ENCODE measurements at regions not wholly inside any gene's neighbourhood (a gene's known extent, or its start where the extent isn't known, plus 50 kb on each side); places are given as distances from the start of the nearest gene placed in this dataset.

- CTCF ChIA-PET = interaction anchor here (0.9 kb wide), 1 partner anchor 37 kb away, joined by 3 read pairs; no protein-coding TSS in a partner anchor
- intact Hi-C loops (cut with micrococcal nuclease) = no loop called here
- BruUV-seq (replicated peaks) = no TSS peak
These were observed 84.4 kb upstream of the CCDC150 start for GRCh38 chr2:196555161-196555560.

GRCh38 chr2:196555726-196556125 is 83.8 kb upstream of the CCDC150 start:
- Mint-ChIP-seq H3K9me3 (ENCODE audit: unreplicated experiment) (no peaks in the 10 kb centered on the region), H3K27me3 (ENCODE audit: insufficient read depth, unreplicated experiment) (no peaks in the 10 kb centered on the region), H3K36me3 (ENCODE audit: insufficient read depth, unreplicated experiment) (no peaks in the 10 kb centered on the region), H3K4me3 (ENCODE audit: unreplicated experiment) (no peak overlapping the region), H3K27ac (ENCODE audit: low read depth, unreplicated experiment) (no peak overlapping the region), H3K4me1 (ENCODE audit: insufficient read depth, unreplicated experiment) (no peaks in the 10 kb centered on the region)
- BruUV-seq (replicated peaks) = no TSS peak
- ChIA-PET POLR2A (no interaction called here), CTCF (interaction anchor here (0.9 kb wide), 1 partner anchor 36 kb away, joined by 3 read pairs; no protein-coding TSS in a partner anchor)
- DNase-seq (ENCODE audit: unreplicated experiment) = no peak
- no peak for TF ChIP-seq CTCF (IDR thresholded peaks at IDR 0.05; ENCODE audit: unreplicated experiment)
- intact Hi-C loops (cut with micrococcal nuclease) = no loop called here

More at GRCh38 chr2:196555161-196555560, 84.4 kb upstream of the CCDC150 start:
- Mint-ChIP-seq H3K9me3 (ENCODE audit: unreplicated experiment) (no peaks in the 10 kb centered on the region), H3K36me3 (ENCODE audit: insufficient read depth, unreplicated experiment) (no peaks in the 10 kb centered on the region), H3K27ac (ENCODE audit: low read depth, unreplicated experiment) (no peak overlapping the region), H3K4me3 (ENCODE audit: unreplicated experiment) (no peak overlapping the region), H3K27me3 (ENCODE audit: insufficient read depth, unreplicated experiment) (no peaks in the 10 kb centered on the region), H3K4me1 (ENCODE audit: insufficient read depth, unreplicated experiment) (no peaks in the 10 kb centered on the region)
- POLR2A ChIA-PET = no interaction called here
- DNase-seq (ENCODE audit: unreplicated experiment) = no peak
- TF ChIP-seq CTCF (IDR thresholded peaks at IDR 0.05; ENCODE audit: unreplicated experiment) = no peak

GRCh38 chr2:196558497-196558896 is 81.0 kb upstream of the CCDC150 start:
- H3K4me1 Mint-ChIP-seq (ENCODE audit: insufficient read depth, unreplicated experiment) = no peaks in the 10 kb centered on the region
- no peak for TF ChIP-seq CTCF (IDR thresholded peaks at IDR 0.05; ENCODE audit: unreplicated experiment)
- DNase-seq (ENCODE audit: unreplicated experiment) = no peak
- H3K27me3 Mint-ChIP-seq (ENCODE audit: insufficient read depth, unreplicated experiment) = no peaks in the 10 kb centered on the region
- H3K4me3 Mint-ChIP-seq (ENCODE audit: unreplicated experiment) = no peak overlapping the region
- H3K9me3 Mint-ChIP-seq (ENCODE audit: unreplicated experiment) = peaks cover 8% of the 10 kb centered on the region
- ChIA-PET CTCF (interaction anchor here (0.7 kb wide), 1 partner anchor 165 kb away, joined by 3 read pairs; no protein-coding TSS in a partner anchor), POLR2A (interaction anchor here (1.0 kb wide), 1 partner anchor 8 kb away, joined by 3 read pairs; no protein-coding TSS in a partner anchor)
- H3K36me3 Mint-ChIP-seq (ENCODE audit: insufficient read depth, unreplicated experiment) = no peaks in the 10 kb centered on the region
- BruUV-seq (replicated peaks) = no TSS peak
- intact Hi-C loops (cut with micrococcal nuclease) = no loop called here
- H3K27ac Mint-ChIP-seq (ENCODE audit: low read depth, unreplicated experiment) = no peak overlapping the region

- H3K27ac Mint-ChIP-seq (ENCODE audit: low read depth, unreplicated experiment) = no peak overlapping the region
- no peaks in the 10 kb centered on the region for H3K27me3 Mint-ChIP-seq (ENCODE audit: insufficient read depth, unreplicated experiment)
- ChIA-PET CTCF (interaction anchor here (0.6 kb wide), 1 partner anchor 92 kb away, joined by 3 read pairs; no protein-coding TSS in a partner anchor), POLR2A (no interaction called here)
- intact Hi-C loops (cut with micrococcal nuclease) = no loop called here
- TF ChIP-seq CTCF (IDR thresholded peaks at IDR 0.05; ENCODE audit: unreplicated experiment) = no peak
- H3K36me3 Mint-ChIP-seq (ENCODE audit: insufficient read depth, unreplicated experiment) = no peaks in the 10 kb centered on the region
- H3K4me3 Mint-ChIP-seq (ENCODE audit: unreplicated experiment) = no peak overlapping the region
- no peak for DNase-seq (ENCODE audit: unreplicated experiment)
- H3K4me1 Mint-ChIP-seq (ENCODE audit: insufficient read depth, unreplicated experiment) = no peaks in the 10 kb centered on the region
- no TSS peak for BruUV-seq (replicated peaks)
- peaks cover 8% of the 10 kb centered on the region for H3K9me3 Mint-ChIP-seq (ENCODE audit: unreplicated experiment)
These were observed 75.6 kb upstream of the CCDC150 start for GRCh38 chr2:196563876-196564275.
